ENCODE measurements at regions not wholly inside any gene's neighbourhood (a gene's known extent, or its start where the extent isn't known, plus 50 kb on each side); places are given as distances from the start of the nearest gene placed in this dataset.

DNA sequence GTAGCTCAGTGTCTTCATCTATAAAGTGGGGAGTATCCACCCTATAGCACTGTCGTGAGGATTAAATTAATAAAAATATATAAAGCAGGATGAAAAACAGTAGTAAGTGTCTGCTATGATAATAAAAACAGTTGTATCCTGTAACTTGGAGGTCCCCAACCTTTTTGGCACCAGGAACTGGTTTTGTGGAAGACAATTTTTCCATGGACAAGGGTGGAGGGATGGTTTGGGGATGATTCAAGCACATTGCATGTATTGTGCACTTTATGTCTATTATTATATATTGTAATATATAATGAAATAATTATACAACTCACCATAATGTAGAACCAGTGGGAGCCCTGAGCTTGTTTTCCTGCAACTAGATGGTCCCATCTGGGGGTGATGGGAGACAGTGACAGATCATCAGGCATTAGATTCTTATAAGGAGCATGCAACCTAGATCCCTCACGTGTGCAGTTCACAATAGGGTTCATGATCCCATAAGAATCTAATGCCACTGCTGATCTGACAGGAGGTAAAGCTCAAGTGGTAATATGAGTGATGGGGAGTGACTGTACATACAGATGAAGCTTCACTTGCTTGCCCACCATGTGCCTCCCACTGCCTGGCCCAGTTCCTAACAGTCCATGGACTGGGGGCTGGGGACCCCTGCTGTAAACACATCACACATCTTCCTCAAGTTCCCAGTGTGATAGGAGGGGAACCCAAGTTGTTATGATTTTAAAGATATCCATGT, 177.4 kb upstream of the DAPK1 start:
- POLR2A ChIA-PET (ENCODE audit: partially characterized antibody) = no interaction called here
- FAIRE-seq = no peak
- TF ChIP-seq RFX5 (IDR thresholded peaks at IDR 0.05; ENCODE audit: borderline replicate concordance, low read depth, low read length) (no peak), EP300 (IDR thresholded peaks at IDR 0.05; ENCODE audit: borderline replicate concordance in 1 of 2, low read depth in 2 of 2, low read length in 2 of 2) (no peak), RNF2 (IDR thresholded peaks at IDR 0.05; ENCODE audit: borderline replicate concordance, low read depth, low read length, missing control alignments, poor library complexity, severe bottlenecking) (no peak), SP2 (IDR thresholded peaks at IDR 0.05; ENCODE audit: low read length) (no peak), FOSL1 (IDR thresholded peaks at IDR 0.05; ENCODE audit: insufficient read depth, low read depth, low read length) (no peak), CREB1 (IDR thresholded peaks at IDR 0.05) (no peak), SIRT6 (IDR thresholded peaks at IDR 0.05; ENCODE audit: low read length) (no peak), RAD21 (IDR thresholded peaks at IDR 0.05 in 1 of 2, conservative IDR thresholded peaks at IDR 0.05 in 1 of 2; ENCODE audit: low read depth in 2 of 2, low read length in 2 of 2) (no peak), BCL11A (IDR thresholded peaks at IDR 0.05; ENCODE audit: low read depth in 2 of 2, low read length in 2 of 2) (no peak), CEBPB (IDR thresholded peaks at IDR 0.05; ENCODE audit: low read depth, low read length) (no peak), BACH1 (IDR thresholded peaks at IDR 0.05; ENCODE audit: low read length) (no peak), POU5F1 (IDR thresholded peaks at IDR 0.05; ENCODE audit: low read depth, low read length) (no peak)
- TF ChIP-seq, protein P1, sequence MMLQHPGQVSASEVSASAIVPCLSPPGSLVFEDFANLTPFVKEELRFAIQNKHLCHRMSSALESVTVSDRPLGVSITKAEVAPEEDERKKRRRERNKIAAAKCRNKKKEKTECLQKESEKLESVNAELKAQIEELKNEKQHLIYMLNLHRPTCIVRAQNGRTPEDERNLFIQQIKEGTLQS (IDR thresholded peaks at IDR 0.05; ENCODE audit: insufficient read depth, low read depth, low read length) = no peak

More for the DNA sequence above, 177.4 kb upstream of the DAPK1 start:
- Histone ChIP-seq H3K23ac (ENCODE audit: insufficient read length) (no peak overlapping the region), H4K8ac (ENCODE audit: extremely low read depth, insufficient read depth, low read length) (no peak overlapping the region), H3K27ac (ENCODE audit: low read depth, low read length) (no peak overlapping the region), H2AFZ (ENCODE audit: low read length) (no peak overlapping the region), H3K27me3 (replicated peaks in 1 of 4; ENCODE audit: control insufficient read depth in 3 of 4, extremely low read depth in 1 of 4, insufficient read depth in 3 of 4, low read length in 3 of 4) (no peaks in the 10 kb centered on the region), H3K23me2 (ENCODE audit: low read depth, low read length) (no peaks in the 10 kb centered on the region), H4K91ac (replicated peaks; ENCODE audit: insufficient read length, low read length) (no peak overlapping the region), H3K9me3 (ENCODE audit: insufficient read depth in 2 of 2, low read depth in 1 of 2, low read length in 1 of 2) (0 out of 4 replicates have a peak, but pooled peaks cover 0 to 3% of the 10 kb centered on the region in 2 experiments), H3K4me1 (replicated peaks in 1 of 4; ENCODE audit: control insufficient read depth in 3 of 4, insufficient read depth in 4 of 4, low read length in 3 of 4) (no peaks in the 10 kb centered on the region), H4K5ac (ENCODE audit: insufficient read length, low read depth, low read length) (no peak overlapping the region), H3K79me1 (ENCODE audit: low read depth, low read length) (no peaks in the 10 kb centered on the region), H2BK20ac (ENCODE audit: low read length) (no peak overlapping the region), H2AK5ac (ENCODE audit: low read depth, low read length) (no peak overlapping the region), H3K36me3 (ENCODE audit: control insufficient read depth in 2 of 4, insufficient read depth in 4 of 4, low read length in 3 of 4) (no peaks in the 10 kb centered on the region), H3K56ac (replicated peaks; ENCODE audit: insufficient read length, low read depth, low read length) (no peak overlapping the region), H3K4me2 (ENCODE audit: insufficient read depth in 1 of 2, low read depth in 2 of 2, low read length in 2 of 2) (no peak overlapping the region), H2BK15ac (ENCODE audit: low read length) (no peak overlapping the region), H3K79me2 (ENCODE audit: control insufficient read depth in 1 of 2, insufficient read depth in 2 of 2, low read length in 2 of 2) (no peaks in the 10 kb centered on the region), H2BK12ac (ENCODE audit: low read depth, low read length) (no peak overlapping the region), H3K18ac (ENCODE audit: extremely low read depth, low read length) (no peak overlapping the region), H2BK120ac (replicated peaks; ENCODE audit: low read depth, low read length) (no peak overlapping the region), H3K4me3 (ENCODE audit: extremely low read depth in 1 of 4, insufficient read depth in 2 of 4, low read depth in 3 of 4, low read length in 4 of 4) (no peak overlapping the region), H2BK5ac (ENCODE audit: low read depth, low read length) (no peak overlapping the region), H3K14ac (ENCODE audit: insufficient read length) (no peak overlapping the region), H3K9ac (replicated peaks in 1 of 4; ENCODE audit: extremely low read depth in 1 of 4, low read depth in 3 of 4, low read length in 3 of 4) (no peak overlapping the region), H4K20me1 (replicated peaks in 1 of 2; ENCODE audit: control insufficient read depth in 1 of 2, insufficient read depth in 2 of 2, low read length in 2 of 2) (no peaks in the 10 kb centered on the region), H3K4ac (replicated peaks; ENCODE audit: insufficient read length, low read depth, low read length) (no peak overlapping the region)
- no peak for DNase-seq (ENCODE audit: low read depth in 1 of 2, low spot score in 2 of 2)
- CTCF ChIA-PET (ENCODE audit: partially characterized antibody) = interaction anchor here (0.9 to 1.5 kb wide), 4 partner anchors 15 to 906 kb away, joined by 3 to 5 read pairs (median 3); no protein-coding TSS in a partner anchor
- WGBS, 2 experiments (ENCODE audit: extremely low coverage in 1 of 2, insufficient coverage in 1 of 2, insufficient read length in 1 of 2, insufficient replicate concordance in 2 of 2, low coverage in 1 of 2, low lambda C conversion rate in 2 of 2, missing lambda C conversion rate in 1 of 2) = 93% methylated on average over 2 of the region's 2 CpGs; no CpG with 5 or more reads in 1 of the 2 experiments
